ENCODE measurements at regions not wholly inside any gene's neighbourhood (a gene's known extent, or its start where the extent isn't known, plus 50 kb on each side); places are given as distances from the start of the nearest gene placed in this dataset.

DNA sequence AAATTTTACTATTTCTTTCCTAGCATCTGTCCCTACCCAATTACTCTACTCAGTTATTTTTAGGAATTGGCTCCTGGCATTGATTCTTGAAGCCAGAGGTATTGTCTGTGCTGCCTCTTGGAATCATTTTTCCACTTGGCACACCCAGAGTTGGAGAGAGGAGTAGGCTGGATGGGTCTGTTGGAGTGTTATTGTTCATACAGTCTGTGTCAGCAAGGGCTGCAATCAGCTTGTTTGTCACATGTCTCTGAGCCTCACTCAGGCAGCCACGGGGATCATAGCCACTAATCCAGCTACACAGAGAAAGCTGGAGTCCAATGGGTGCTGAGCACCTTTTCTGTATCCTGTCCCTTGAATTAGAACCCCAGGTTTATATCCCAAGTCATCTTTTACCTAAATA lies 176.0 kb upstream of the DYRK2 start:
- TF ChIP-seq, protein P1, sequence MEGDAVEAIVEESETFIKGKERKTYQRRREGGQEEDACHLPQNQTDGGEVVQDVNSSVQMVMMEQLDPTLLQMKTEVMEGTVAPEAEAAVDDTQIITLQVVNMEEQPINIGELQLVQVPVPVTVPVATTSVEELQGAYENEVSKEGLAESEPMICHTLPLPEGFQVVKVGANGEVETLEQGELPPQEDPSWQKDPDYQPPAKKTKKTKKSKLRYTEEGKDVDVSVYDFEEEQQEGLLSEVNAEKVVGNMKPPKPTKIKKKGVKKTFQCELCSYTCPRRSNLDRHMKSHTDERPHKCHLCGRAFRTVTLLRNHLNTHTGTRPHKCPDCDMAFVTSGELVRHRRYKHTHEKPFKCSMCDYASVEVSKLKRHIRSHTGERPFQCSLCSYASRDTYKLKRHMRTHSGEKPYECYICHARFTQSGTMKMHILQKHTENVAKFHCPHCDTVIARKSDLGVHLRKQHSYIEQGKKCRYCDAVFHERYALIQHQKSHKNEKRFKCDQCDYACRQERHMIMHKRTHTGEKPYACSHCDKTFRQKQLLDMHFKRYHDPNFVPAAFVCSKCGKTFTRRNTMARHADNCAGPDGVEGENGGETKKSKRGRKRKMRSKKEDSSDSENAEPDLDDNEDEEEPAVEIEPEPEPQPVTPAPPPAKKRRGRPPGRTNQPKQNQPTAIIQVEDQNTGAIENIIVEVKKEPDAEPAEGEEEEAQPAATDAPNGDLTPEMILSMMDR (IDR thresholded peaks at IDR 0.05; ENCODE audit: insufficient read depth, low read length, poor library complexity, severe bottlenecking): no peak
- TF ChIP-seq EZH2phosphoT487 (conservative IDR thresholded peaks at IDR 0.05; ENCODE audit: low read length): no peak
